Liver (tissue), 3 donors: ENCODE measurements at regions not wholly inside any gene's neighbourhood (a gene's known extent, or its start where the extent isn't known, plus 50 kb on each side); places are given as distances from the start of the nearest gene placed in this dataset.

Experiments
- ATF3 ChIP-seq: IDR thresholded peaks from 2 replicates; pipeline ENCODE4 v1.6.1; 2016; ENCODE audit warnings: antibody characterized with exemption
- CTCF ChIP-seq: fragments of 150-350 bp; IDR thresholded peaks from 2 replicates; pipeline ENCODE4 v1.5.1; 2017; ENCODE audit warnings: improper control_type of control experiment, low read depth, low read length; ENCODE audit not compliant: missing input control
- EGR1 ChIP-seq, 2 donors: IDR thresholded peaks; 2 replicates each; pipeline ENCODE4 v1.6.1; 2016 to 2018; ENCODE audit warnings: antibody characterized with exemption in 2 of 2, low read depth in 2 of 2
- FOXA1 ChIP-seq: IDR thresholded peaks from 2 replicates; pipeline ENCODE4 v1.6.1; 2016; ENCODE audit warnings: antibody characterized with exemption
- JUND ChIP-seq, 2 donors: IDR thresholded peaks; 2 replicates each; pipeline ENCODE4 v1.6.1; 2016; ENCODE audit warnings: antibody characterized with exemption in 2 of 2
- NR2F2 ChIP-seq: IDR thresholded peaks from 2 replicates; pipeline ENCODE4 v1.6.1; 2016; ENCODE audit warnings: antibody characterized with exemption
- RAD21 ChIP-seq, 2 donors: IDR thresholded peaks; 2 replicates each; pipeline ENCODE4 v1.6.1; 2016; ENCODE audit warnings: antibody characterized with exemption in 2 of 2, mild to moderate bottlenecking in 2 of 2
- REST ChIP-seq: IDR thresholded peaks from 2 replicates; pipeline ENCODE4 v1.6.1; 2016; ENCODE audit warnings: antibody characterized with exemption, mild to moderate bottlenecking
- RXRA ChIP-seq, 2 donors: IDR thresholded peaks; 2 replicates each; pipeline ENCODE4 v1.6.1; 2017 to 2018; ENCODE audit warnings: antibody characterized with exemption in 2 of 2, mild to moderate bottlenecking in 1 of 2
- SP1 ChIP-seq: IDR thresholded peaks from 2 replicates; pipeline ENCODE4 v1.6.1; 2018; ENCODE audit warnings: antibody characterized with exemption, mild to moderate bottlenecking
- TAF1 ChIP-seq: conservative IDR thresholded peaks from 2 replicates; pipeline ENCODE4 v1.6.1; 2016; ENCODE audit warnings: antibody characterized with exemption, mild to moderate bottlenecking
- YY1 ChIP-seq: IDR thresholded peaks from 2 replicates; pipeline ENCODE4 v1.6.1; 2016; ENCODE audit warnings: antibody characterized with exemption, mild to moderate bottlenecking
- donor health status: healthy.
- donor health status: healthy.

GRCh38 chr4:107304699-107305286 lies 268.7 kb upstream of the DKK2 start:
- TF ChIP-seq EGR1 (IDR thresholded peaks at IDR 0.05; ENCODE audit: low read depth in 2 of 2) = no peak
- no peak for TF ChIP-seq CTCF
- no peak for TF ChIP-seq REST
- TF ChIP-seq JUND (IDR thresholded peaks at IDR 0.05) = no peak
- no peak for TF ChIP-seq NR2F2
- no peak for TF ChIP-seq ATF3
- no peak for TF ChIP-seq RAD21 (IDR thresholded peaks at IDR 0.05)
- no peak for TF ChIP-seq TAF1
- TF ChIP-seq FOXA1 = no peak
- no peak for TF ChIP-seq YY1
- no peak for TF ChIP-seq SP1
- TF ChIP-seq RXRA (IDR thresholded peaks at IDR 0.05) = no peak
